Upper lobe of right lung (tissue), 1 donor: ENCODE measurements at regions not wholly inside any gene's neighbourhood (a gene's known extent, or its start where the extent isn't known, plus 50 kb on each side); places are given as distances from the start of the nearest gene placed in this dataset.

Experiments used
- ATAC-seq: fragments of 200-7000 bp; cut with Tn5 transposase; one replicate; pipeline ENCODE4 v1.9.1; 2020; ENCODE audit warnings: mild to moderate bottlenecking, moderate library complexity
- DNase-seq: peaks from one replicate; pipeline ENCODE4 v3.0.0-alpha.2; 2020
- H3K27ac ChIP-seq: fragments of 200-600 bp; one replicate; pipeline ENCODE4 v1.8.0; 2022
- H3K27me3 ChIP-seq: fragments of 200-600 bp; one replicate; pipeline ENCODE4 v1.8.0; 2022; ENCODE audit warnings: mild to moderate bottlenecking
- H3K36me3 ChIP-seq: fragments of 200-600 bp; one replicate; pipeline ENCODE4 v1.8.0; 2022
- H3K4me1 ChIP-seq: fragments of 200-600 bp; one replicate; pipeline ENCODE4 v1.8.0; 2022
- H3K4me3 ChIP-seq: fragments of 200-600 bp; one replicate; pipeline ENCODE4 v1.8.0; 2022; ENCODE audit warnings: mild to moderate bottlenecking
- H3K9me3 ChIP-seq: fragments of 200-600 bp; one replicate; pipeline ENCODE4 v1.8.0; 2022
- intact Hi-C: fragments of 100-400 bp; cut with DNase I; formaldehyde crosslinking; loops from one replicate; pipeline ENCODE4 v1.11.0; 2022
- TF ChIP-seq, protein P1 (sequence below): fragments of 200-600 bp; IDR thresholded peaks from one replicate; pipeline ENCODE4 v1.8.0; 2022; ENCODE audit warnings: antibody characterized with exemption
- donor health status: DM: no; HTN: yes; CAD: no; lungs with severe emphysema.

DNA sequence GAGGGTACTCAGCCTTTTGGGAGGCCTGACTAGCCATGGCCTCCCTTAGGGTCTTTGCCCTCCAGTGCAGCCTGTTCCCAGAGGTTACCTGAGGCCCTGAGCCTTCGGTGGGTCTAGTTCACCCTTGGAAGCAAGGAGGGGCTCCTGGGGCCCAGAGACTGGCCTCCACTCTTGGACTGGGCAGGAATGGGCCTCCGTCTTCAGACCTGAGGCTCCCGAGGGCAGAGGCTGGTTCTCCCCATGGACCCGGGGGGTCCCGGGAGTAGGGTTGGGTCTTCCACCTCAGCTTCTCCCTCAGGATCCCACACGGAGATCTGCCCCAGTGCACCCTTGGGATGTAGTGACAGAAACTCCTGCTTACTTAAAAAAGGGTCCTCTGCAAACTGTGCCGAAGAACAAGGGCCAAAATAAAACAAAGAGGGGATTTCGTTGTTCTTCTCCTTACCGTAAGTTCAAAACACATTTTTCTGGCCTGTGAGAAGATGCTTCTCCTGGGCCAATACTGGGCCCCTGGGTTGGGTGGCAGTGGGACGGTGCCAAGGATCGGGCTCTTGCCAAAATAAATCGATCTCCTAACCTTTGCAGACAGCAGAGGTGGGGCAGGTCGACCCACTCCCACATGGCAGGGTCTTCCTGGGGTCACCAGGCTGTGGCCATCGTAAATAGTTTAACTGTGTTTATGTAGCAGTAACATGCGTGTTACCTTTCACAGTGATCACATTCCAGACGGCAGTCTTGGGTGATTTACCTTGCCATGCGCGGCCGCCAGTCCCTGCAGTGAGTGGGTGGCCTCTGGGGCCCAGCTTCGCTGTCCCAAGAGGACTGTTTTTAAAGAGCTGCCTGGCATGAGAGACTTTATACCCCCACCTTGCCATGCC is 151.8 kb downstream of the VEGFA start:
- ATAC-seq (no peak), DNase-seq (peak; percentile 48)
- TF ChIP-seq, protein P1, sequence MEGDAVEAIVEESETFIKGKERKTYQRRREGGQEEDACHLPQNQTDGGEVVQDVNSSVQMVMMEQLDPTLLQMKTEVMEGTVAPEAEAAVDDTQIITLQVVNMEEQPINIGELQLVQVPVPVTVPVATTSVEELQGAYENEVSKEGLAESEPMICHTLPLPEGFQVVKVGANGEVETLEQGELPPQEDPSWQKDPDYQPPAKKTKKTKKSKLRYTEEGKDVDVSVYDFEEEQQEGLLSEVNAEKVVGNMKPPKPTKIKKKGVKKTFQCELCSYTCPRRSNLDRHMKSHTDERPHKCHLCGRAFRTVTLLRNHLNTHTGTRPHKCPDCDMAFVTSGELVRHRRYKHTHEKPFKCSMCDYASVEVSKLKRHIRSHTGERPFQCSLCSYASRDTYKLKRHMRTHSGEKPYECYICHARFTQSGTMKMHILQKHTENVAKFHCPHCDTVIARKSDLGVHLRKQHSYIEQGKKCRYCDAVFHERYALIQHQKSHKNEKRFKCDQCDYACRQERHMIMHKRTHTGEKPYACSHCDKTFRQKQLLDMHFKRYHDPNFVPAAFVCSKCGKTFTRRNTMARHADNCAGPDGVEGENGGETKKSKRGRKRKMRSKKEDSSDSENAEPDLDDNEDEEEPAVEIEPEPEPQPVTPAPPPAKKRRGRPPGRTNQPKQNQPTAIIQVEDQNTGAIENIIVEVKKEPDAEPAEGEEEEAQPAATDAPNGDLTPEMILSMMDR, result no peak
- Histone ChIP-seq H3K27me3 (no peaks in the 10 kb centered on the region), H3K36me3 (no peaks in the 10 kb centered on the region), H3K4me3 (no peak overlapping the region), H3K4me1 (peaks cover 16% of the 10 kb centered on the region), H3K27ac (no peak overlapping the region), H3K9me3 (no peaks in the 10 kb centered on the region)
- intact Hi-C loops, result no loop called here

DNA sequence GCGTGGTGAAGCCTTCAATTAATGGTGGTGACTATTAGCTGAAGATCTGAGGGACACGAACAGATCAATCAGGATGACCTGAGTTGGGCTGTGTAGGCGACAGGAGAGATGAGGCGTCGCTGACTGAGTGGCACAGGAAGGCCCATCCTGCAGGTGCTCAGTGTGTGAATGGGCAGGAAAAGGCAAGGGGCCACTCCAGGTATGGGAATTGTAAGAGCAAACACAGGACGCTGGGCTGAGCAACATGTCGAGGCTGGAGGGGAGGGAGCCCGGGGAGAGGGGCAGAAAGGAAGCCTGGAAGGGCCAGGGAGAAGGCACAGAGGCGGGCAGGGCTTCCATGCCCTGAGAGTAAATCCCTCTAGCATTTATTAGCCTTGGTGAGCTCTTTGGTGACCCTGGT is 151.0 kb downstream of the VEGFA start:
- H3K27ac ChIP-seq, result no peak overlapping the region
- H3K4me1 ChIP-seq, result peaks cover 12% of the 10 kb centered on the region
- no peak overlapping the region for H3K4me3 ChIP-seq
- intact Hi-C loops, result no loop called here
- ATAC-seq, result no peak
- H3K36me3 ChIP-seq, result no peaks in the 10 kb centered on the region
- no peak for DNase-seq
- H3K9me3 ChIP-seq, result no peaks in the 10 kb centered on the region
- TF ChIP-seq, protein P1, result no peak
- H3K27me3 ChIP-seq, result no peaks in the 10 kb centered on the region

DNA sequence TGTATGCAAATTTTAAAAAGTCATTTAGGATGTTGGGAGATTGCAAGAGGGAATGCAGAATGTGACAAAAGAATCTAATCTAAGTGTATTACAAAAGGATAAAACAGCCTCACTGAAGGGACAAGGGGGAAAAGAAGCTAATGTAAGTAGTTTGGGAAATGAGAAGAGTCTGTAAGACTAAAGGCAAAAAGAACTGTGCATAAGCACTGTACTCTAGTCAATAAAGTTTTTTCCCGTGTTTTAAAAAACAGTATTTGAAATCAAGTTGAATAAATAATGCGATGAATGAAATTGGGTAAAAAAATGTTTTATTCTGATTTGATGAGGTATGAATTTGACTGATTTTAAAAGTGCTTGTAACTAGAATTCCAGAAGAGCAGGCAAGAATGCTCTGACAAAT is 149.8 kb downstream of the VEGFA start:
- Histone ChIP-seq H3K27me3 (no peaks in the 10 kb centered on the region), H3K4me1 (peaks cover 11% of the 10 kb centered on the region), H3K36me3 (no peaks in the 10 kb centered on the region), H3K27ac (no peak overlapping the region), H3K4me3 (no peak overlapping the region), H3K9me3 (no peaks in the 10 kb centered on the region)
- DNase-seq (no peak), ATAC-seq (no peak)
- intact Hi-C loops, result no loop called here
- TF ChIP-seq, protein P1, result no peak

DNA sequence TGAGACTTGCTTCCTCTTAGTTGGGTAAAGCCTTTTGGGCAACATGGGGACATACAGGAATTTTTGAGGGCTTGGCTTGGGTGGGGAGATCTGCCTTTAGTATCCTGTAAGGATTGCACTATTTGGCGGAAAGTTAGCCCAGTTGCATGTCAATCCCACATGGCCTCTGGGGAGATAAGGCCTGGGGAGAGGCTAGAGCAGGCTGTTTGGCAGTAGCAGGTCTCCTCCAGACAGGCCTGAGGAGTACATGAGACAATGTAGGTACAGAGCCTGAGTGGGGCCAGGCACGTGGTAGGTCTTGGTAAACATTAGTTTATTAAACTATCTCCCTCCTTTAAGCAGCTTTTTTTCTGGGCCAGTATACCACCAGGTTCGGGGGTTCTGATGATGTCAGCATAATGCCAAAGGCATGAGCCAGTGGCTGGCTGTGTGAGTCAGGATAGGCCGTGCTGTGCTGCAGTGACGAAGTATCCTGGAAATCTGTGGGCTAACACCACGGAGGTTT is 147.9 kb downstream of the VEGFA start:
- DNase-seq (no peak), ATAC-seq (no peak)
- Histone ChIP-seq H3K27me3 (no peaks in the 10 kb centered on the region), H3K9me3 (no peaks in the 10 kb centered on the region), H3K4me3 (no peak overlapping the region), H3K4me1 (peaks cover 7% of the 10 kb centered on the region), H3K27ac (no peak overlapping the region), H3K36me3 (no peaks in the 10 kb centered on the region)
- intact Hi-C loops, result no loop called here
- TF ChIP-seq, protein P1, result no peak

DNA sequence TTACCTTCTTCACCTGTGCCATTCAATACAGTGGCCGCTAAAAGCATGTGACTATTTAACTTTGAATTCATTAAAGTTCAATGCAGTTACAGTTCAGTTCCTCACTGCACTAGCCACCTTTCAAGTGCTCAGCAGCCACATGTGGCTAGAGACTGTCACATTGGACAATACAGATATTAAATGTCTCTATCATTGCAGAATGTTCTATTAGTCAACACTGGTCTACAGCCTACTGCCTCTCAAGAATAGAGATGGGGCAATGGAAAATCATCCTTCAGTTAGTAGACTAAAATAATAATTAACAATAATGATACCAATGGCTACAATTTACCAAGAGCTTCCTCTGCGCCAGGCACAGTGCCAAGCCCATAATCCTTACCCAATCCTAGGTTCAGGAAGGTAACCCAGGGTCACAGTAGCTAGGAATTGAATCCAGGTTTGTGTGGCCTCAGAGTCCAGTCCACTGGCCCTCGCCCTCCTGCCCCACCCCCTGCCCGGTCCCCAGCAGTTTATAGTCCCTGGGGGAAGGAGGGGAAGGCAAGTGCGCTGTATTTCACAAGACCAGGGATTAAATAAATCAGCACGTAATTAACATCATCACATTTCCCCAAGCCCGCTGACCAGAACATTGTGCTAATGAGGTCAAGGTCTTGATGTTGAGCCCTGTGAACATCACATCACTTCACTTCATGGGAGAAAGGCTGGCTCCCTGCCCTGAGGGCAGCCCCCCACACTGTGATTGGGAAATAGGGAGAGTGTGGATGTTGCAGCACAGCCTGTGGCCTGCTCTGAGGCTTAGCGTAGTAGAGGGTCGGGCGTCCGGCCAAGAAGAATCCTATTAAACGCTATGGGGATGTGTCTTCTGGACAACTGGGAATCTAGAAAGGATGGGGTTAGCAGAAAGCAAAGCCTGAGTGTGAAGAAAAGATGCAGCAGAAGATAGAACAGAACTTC is 147.2 kb downstream of the VEGFA start:
- Histone ChIP-seq H3K9me3 (no peaks in the 10 kb centered on the region), H3K36me3 (no peaks in the 10 kb centered on the region), H3K27ac (no peak overlapping the region), H3K27me3 (no peaks in the 10 kb centered on the region), H3K4me1 (peaks cover 7% of the 10 kb centered on the region), H3K4me3 (no peak overlapping the region)
- intact Hi-C loops, result no loop called here
- ATAC-seq (peak; percentile 23), DNase-seq (no peak)
- TF ChIP-seq, protein P1, result no peak
